ENCODE measurements at regions not wholly inside any gene's neighbourhood (a gene's known extent, or its start where the extent isn't known, plus 50 kb on each side); places are given as distances from the start of the nearest gene placed in this dataset.

DNA sequence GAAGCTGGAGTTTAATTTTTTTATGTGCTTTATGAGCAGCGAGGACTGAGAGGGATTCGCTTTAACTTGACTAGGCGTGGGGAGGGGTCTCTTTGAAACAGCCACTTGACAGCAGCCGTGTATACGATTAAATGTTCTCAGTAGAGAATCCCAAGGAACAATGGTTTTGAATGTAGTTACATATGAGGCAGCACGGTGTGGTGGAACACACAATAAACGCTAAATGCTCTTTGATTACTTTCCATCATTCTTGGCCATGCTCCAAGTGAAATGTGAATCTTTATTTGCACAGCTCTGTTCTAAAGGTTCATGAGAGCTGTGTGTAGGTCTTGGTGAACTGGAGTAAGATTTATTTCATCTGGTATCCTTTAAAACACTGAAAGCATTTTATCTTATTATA lies 251.4 kb upstream of the TGFBR2 start:
- TF ChIP-seq POLR2AphosphoS5 (IDR thresholded peaks at IDR 0.05) = no peak
- TF ChIP-seq, protein P1, sequence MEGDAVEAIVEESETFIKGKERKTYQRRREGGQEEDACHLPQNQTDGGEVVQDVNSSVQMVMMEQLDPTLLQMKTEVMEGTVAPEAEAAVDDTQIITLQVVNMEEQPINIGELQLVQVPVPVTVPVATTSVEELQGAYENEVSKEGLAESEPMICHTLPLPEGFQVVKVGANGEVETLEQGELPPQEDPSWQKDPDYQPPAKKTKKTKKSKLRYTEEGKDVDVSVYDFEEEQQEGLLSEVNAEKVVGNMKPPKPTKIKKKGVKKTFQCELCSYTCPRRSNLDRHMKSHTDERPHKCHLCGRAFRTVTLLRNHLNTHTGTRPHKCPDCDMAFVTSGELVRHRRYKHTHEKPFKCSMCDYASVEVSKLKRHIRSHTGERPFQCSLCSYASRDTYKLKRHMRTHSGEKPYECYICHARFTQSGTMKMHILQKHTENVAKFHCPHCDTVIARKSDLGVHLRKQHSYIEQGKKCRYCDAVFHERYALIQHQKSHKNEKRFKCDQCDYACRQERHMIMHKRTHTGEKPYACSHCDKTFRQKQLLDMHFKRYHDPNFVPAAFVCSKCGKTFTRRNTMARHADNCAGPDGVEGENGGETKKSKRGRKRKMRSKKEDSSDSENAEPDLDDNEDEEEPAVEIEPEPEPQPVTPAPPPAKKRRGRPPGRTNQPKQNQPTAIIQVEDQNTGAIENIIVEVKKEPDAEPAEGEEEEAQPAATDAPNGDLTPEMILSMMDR (IDR thresholded peaks at IDR 0.05) = no peak

Measured in sigmoid colon (tissue), 4 donors.